HCT116 (cell line): ENCODE measurements at regions not wholly inside any gene's neighbourhood (a gene's known extent, or its start where the extent isn't known, plus 50 kb on each side); places are given as distances from the start of the nearest gene placed in this dataset.

ENCODE experiments used
- ATAC-seq: fragments of 200-7000 bp; cut with Tn5 transposase; 2 replicates; pipeline ENCODE4 v1.9.1; 2020; ENCODE audit warnings: mild to moderate bottlenecking, moderate library complexity
- BruUV-seq: library from RNA; stranded (reverse); fragments of 400-500 nt; replicated peaks from 2 replicates; lab custom pipeline; 2021; lab: Mats Ljungman, UMichigan
- CTCF ChIA-PET: fragments of 300-600 bp; sonication (Branson Sonifier 250); formaldehyde crosslinking; loops from one replicate; lab custom pipeline; 2021; ENCODE audit warnings: antibody characterized with exemption; lab: Charles Lee
- POLR2A ChIA-PET: fragments of 300-600, 350-600 bp; sonication (Branson Sonifier 250); formaldehyde crosslinking; loops from one replicate; lab custom pipeline; 2021; ENCODE audit warnings: antibody characterized with exemption; lab: Charles Lee
- RAD21 ChIA-PET, 2 experiments: fragments of 300-600 bp; sonication (Branson Sonifier 250); formaldehyde crosslinking; loops; one replicate each; lab custom pipeline; 2023; ENCODE audit warnings: low total read pairs in 2 of 2; ENCODE audit not compliant: uncharacterized antibody in 2 of 2, unreplicated experiment in 2 of 2, low non-redundant PET in 1 of 2; lab: Charles Lee
- DNase-seq: peaks from one replicate; pipeline ENCODE4 v3.0.0-alpha.2; 2010; ENCODE audit warnings: low read depth, low spot score
- H2AFZ ChIP-seq: fragments of 200-600 bp; shearing (Covaris generic), sonication (generic); 2 replicates; pipeline ENCODE4 v1.6.1; 2017; ENCODE audit warnings: low read depth, mixed run types, mixed read lengths, antibody characterized with exemption, low read length; ENCODE audit not compliant: poor library complexity, severe bottlenecking
- H3K27ac ChIP-seq: 2 replicates; pipeline ENCODE4 v1.5.1; 2012; ENCODE audit warnings: low read depth, low read length
- H3K27me3 ChIP-seq: fragments of 200-600 bp; sonication (generic); 2 replicates; pipeline ENCODE4 v1.6.1; 2016; ENCODE audit warnings: mixed run types, low read length, mixed read lengths; ENCODE audit not compliant: insufficient read depth
- H3K36me3 ChIP-seq, 2 experiments: fragments of 200-500 bp in 1 of 2; fragments of 200-600 bp in 1 of 2; sonication (Bioruptor generic) in 1 of 2; sonication (generic) in 1 of 2; 2 replicates each; pipeline versions ENCODE4 v1.5.1 to v1.6.1; 2014 to 2016; ENCODE audit warnings: low read length in 2 of 2, inconsistent platforms in 1 of 2, mixed read lengths in 1 of 2, mixed run types in 1 of 2; ENCODE audit not compliant: insufficient read depth in 2 of 2, control insufficient read depth in 1 of 2
- H3K4me1 ChIP-seq, 2 experiments: fragments of 200-600 bp in 1 of 2; sonication (generic) in 1 of 2; 2 replicates each; pipeline versions ENCODE4 v1.5.1 to v1.6.1; 2012 to 2017; ENCODE audit warnings: low read length in 2 of 2, inconsistent platforms in 1 of 2, mild to moderate bottlenecking in 1 of 2, mixed read lengths in 1 of 2, mixed run types in 1 of 2, moderate library complexity in 1 of 2; ENCODE audit not compliant: insufficient read depth in 2 of 2, control insufficient read depth in 1 of 2
- H3K4me2 ChIP-seq: fragments of 200-600 bp; sonication (generic); 2 replicates; pipeline ENCODE4 v1.6.1; 2017; ENCODE audit warnings: mixed run types, low read length, mixed read lengths
- H3K4me3 ChIP-seq, 2 experiments: fragments of 200-600 bp in 1 of 2; sonication (generic) in 1 of 2; replicated peaks in 1 of 2; 2 replicates each; pipeline ENCODE4 v1.5.1; 2011 to 2016; ENCODE audit warnings: low read length in 2 of 2, control low read depth in 1 of 2, low read depth in 1 of 2, mild to moderate bottlenecking in 1 of 2, mixed read lengths in 1 of 2, mixed run types in 1 of 2
- H3K79me2 ChIP-seq: fragments of 200-600 bp; sonication (generic); 2 replicates; pipeline ENCODE4 v1.6.1; 2017; ENCODE audit warnings: mild to moderate bottlenecking, mixed run types, low read length, moderate library complexity, mixed read lengths; ENCODE audit not compliant: insufficient read depth
- H3K9ac ChIP-seq: fragments of 200-600 bp; sonication (generic); 2 replicates; pipeline ENCODE4 v1.6.1; 2016; ENCODE audit warnings: low read length, mixed read lengths
- H3K9me2 ChIP-seq: fragments of 200-600 bp; sonication (generic), shearing (Covaris generic); 2 replicates; pipeline ENCODE4 v1.6.1; 2017; ENCODE audit warnings: mixed run types, mild to moderate bottlenecking, moderate library complexity; ENCODE audit not compliant: insufficient read depth
- H3K9me3 ChIP-seq, 2 experiments: fragments of 200-500 bp in 1 of 2; fragments of 200-600 bp in 1 of 2; sonication (Bioruptor generic) in 1 of 2; sonication (generic) in 1 of 2; 2 replicates each; pipeline ENCODE4 v1.6.1; 2014 to 2017; ENCODE audit warnings: low read length in 2 of 2, mixed read lengths in 2 of 2, inconsistent platforms in 1 of 2, low read depth in 1 of 2, mild to moderate bottlenecking in 1 of 2, mixed run types in 1 of 2, moderate library complexity in 1 of 2; ENCODE audit not compliant: control insufficient read depth in 1 of 2, insufficient read depth in 1 of 2
- H4K20me1 ChIP-seq: fragments of 200-600 bp; sonication (generic), shearing (Covaris generic); 2 replicates; pipeline ENCODE4 v1.6.1; 2017; ENCODE audit warnings: mixed run types, mild to moderate bottlenecking, moderate library complexity; ENCODE audit not compliant: insufficient read depth
- CBX3 ChIP-seq: IDR thresholded peaks from 2 replicates; pipeline ENCODE4 v1.6.1; 2012; ENCODE audit warnings: low read depth
- EZH2phosphoT487 ChIP-seq: fragments of 200-600 bp; IDR thresholded peaks from 2 replicates; pipeline ENCODE4 v1.6.1; 2018; ENCODE audit warnings: antibody characterized with exemption, borderline replicate concordance
- FOSL1 ChIP-seq: IDR thresholded peaks from 2 replicates; pipeline ENCODE4 v1.6.1; 2012; ENCODE audit warnings: low read depth
- JUND ChIP-seq: IDR thresholded peaks from 2 replicates; pipeline ENCODE4 v1.6.1; 2012
- POLR2A ChIP-seq: IDR thresholded peaks from 2 replicates; pipeline ENCODE4 v1.7.0; 2011; ENCODE audit warnings: borderline replicate concordance; ENCODE audit not compliant: insufficient read depth, insufficient read length; ENCODE audit errors: extremely low read depth
- SIN3A ChIP-seq: IDR thresholded peaks from 2 replicates; pipeline ENCODE4 v1.6.1; 2012; ENCODE audit warnings: low read depth
- SRF ChIP-seq: IDR thresholded peaks from 2 replicates; pipeline ENCODE4 v1.6.1; 2012; ENCODE audit warnings: low read depth
- ZBTB33 ChIP-seq: IDR thresholded peaks from 2 replicates; pipeline ENCODE4 v1.6.1; 2011; ENCODE audit warnings: mild to moderate bottlenecking, low read length, moderate library complexity; ENCODE audit not compliant: insufficient replicate concordance; ENCODE audit errors: extremely low read depth
- ZNF274 ChIP-seq: fragments of 200-500 bp; sonication (Bioruptor generic); IDR thresholded peaks from 2 replicates; pipeline ENCODE4 v1.6.1; 2014; ENCODE audit warnings: mild to moderate bottlenecking, low read depth, low read length, inconsistent platforms
- intact Hi-C: fragments of 100-400 bp; cut with micrococcal nuclease; formaldehyde crosslinking; loops from 2 replicates; pipeline ENCODE4 v1.10.0; 2022

- intact Hi-C loops = no loop called here
- Histone ChIP-seq H3K4me1 (peaks cover 0 to 10% of the 10 kb centered on the region in 2 experiments; a peak in 2 of 4 replicates), H3K36me3 (no peaks in the 10 kb centered on the region), H3K9me3 (no peaks in the 10 kb centered on the region), H2AFZ (no peak overlapping the region), H3K27ac (no peak overlapping the region), H3K9me2 (no peaks in the 10 kb centered on the region), H3K4me2 (no peak overlapping the region), H3K9ac (no peak overlapping the region), H3K27me3 (no peaks in the 10 kb centered on the region)
- RAD21 ChIA-PET = no interaction called here
- CTCF ChIA-PET = interaction anchor here (1.3 kb wide), 1 partner anchor 65 kb away, joined by 4 read pairs; no protein-coding TSS in a partner anchor
- DNase-seq = no peak
- TF ChIP-seq ZNF274 (no peak), ZBTB33 (no peak), SIN3A (no peak), EZH2phosphoT487 (no peak), CBX3 (no peak), POLR2A (no peak), FOSL1 (no peak), SRF (no peak), JUND (no peak)
- TF ChIP-seq, all 23 proteins: peak for 0
- POLR2A ChIA-PET = no interaction called here
- BruUV-seq = no TSS peak
- H3K4me3 ChIP-seq = no peak overlapping the region
- no peaks in the 10 kb centered on the region for H3K79me2 ChIP-seq
- no peak for ATAC-seq
- H4K20me1 ChIP-seq = no peaks in the 10 kb centered on the region
Measured at GRCh38 chr5:157920828-157921170, 61.9 kb upstream of the CLINT1 start.
